ENCODE measurements at regions not wholly inside any gene's neighbourhood (a gene's known extent, or its start where the extent isn't known, plus 50 kb on each side); places are given as distances from the start of the nearest gene placed in this dataset.
"Not testable (repeated sequence)": the region's sequence is repeated elsewhere in the genome, so short reads cannot be mapped to it uniquely, and the experiment has no call there.

GRCh38 chr7:57651006-57651405, 201.0 kb downstream of the ZNF716 start:
- intact Hi-C loops (cut with DNase I; ENCODE audit: low total_unique reads), result no loop called here
- no peak for DNase-seq (ENCODE audit: low spot score in 2 of 2)
- Histone ChIP-seq H3K27me3 (no peaks in the 10 kb centered on the region), H3K27ac (no peak overlapping the region), H3K9me3 (peaks cover 25 to 63% of the 10 kb centered on the region in 2 donors), H3K4me1 (no peaks in the 10 kb centered on the region), H3K36me3 (no peaks in the 10 kb centered on the region), H3K4me3 (no peak overlapping the region)
- TF ChIP-seq POLR2A (IDR thresholded peaks at IDR 0.05) (no peak), POLR2AphosphoS5 (IDR thresholded peaks at IDR 0.05) (no peak), CTCF (IDR thresholded peaks at IDR 0.05) (no peak)

- DNase-seq (ENCODE audit: low spot score in 2 of 2); intact Hi-C loops (cut with DNase I; ENCODE audit: low total_unique reads); H3K4me3 ChIP-seq; H3K4me1 ChIP-seq; H3K27me3 ChIP-seq; H3K27ac ChIP-seq; H3K36me3 ChIP-seq: not testable (repeated sequence)
- H3K9me3 ChIP-seq, result peaks cover 25 to 60% of the 10 kb centered on the region in 2 donors
Measured at GRCh38 chr7:57651611-57652010, 201.6 kb downstream of the ZNF716 start.

GRCh38 chr7:57653262-57653830, 203.4 kb downstream of the ZNF716 start:
- Histone ChIP-seq H3K4me3 (no peak overlapping the region), H3K4me1 (no peaks in the 10 kb centered on the region), H3K27ac (no peak overlapping the region), H3K9me3 (peaks cover 25 to 47% of the 10 kb centered on the region in 2 donors), H3K36me3 (no peaks in the 10 kb centered on the region), H3K27me3 (no peaks in the 10 kb centered on the region)
- DNase-seq (ENCODE audit: low spot score in 2 of 2), result no peak
- TF ChIP-seq POLR2AphosphoS5 (IDR thresholded peaks at IDR 0.05) (no peak), POLR2A (IDR thresholded peaks at IDR 0.05) (no peak), CTCF (IDR thresholded peaks at IDR 0.05) (no peak)
- intact Hi-C loops (cut with DNase I; ENCODE audit: low total_unique reads), result no loop called here

GRCh38 chr7:57655156-57655871, 205.3 kb downstream of the ZNF716 start:
- DNase-seq (ENCODE audit: low spot score in 2 of 2); intact Hi-C loops (cut with DNase I; ENCODE audit: low total_unique reads): not testable (repeated sequence)
- H3K9me3 ChIP-seq, result peaks cover 31 to 42% of the 10 kb centered on the region in 2 donors

GRCh38 chr7:57659226-57659625, 209.2 kb downstream of the ZNF716 start:
- H3K27me3 ChIP-seq; H3K36me3 ChIP-seq; DNase-seq (ENCODE audit: low spot score in 2 of 2); intact Hi-C loops (cut with DNase I; ENCODE audit: low total_unique reads); H3K4me1 ChIP-seq; H3K4me3 ChIP-seq; H3K27ac ChIP-seq: not testable (repeated sequence)
- H3K9me3 ChIP-seq, result peaks cover 6 to 14% of the 10 kb centered on the region in 2 donors

More at GRCh38 chr7:57655156-57655871, 205.3 kb downstream of the ZNF716 start:
- not testable (repeated sequence) for H3K27me3 ChIP-seq, H3K4me3 ChIP-seq, H3K27ac ChIP-seq, H3K36me3 ChIP-seq, H3K4me1 ChIP-seq

- H3K4me1 ChIP-seq; intact Hi-C loops (cut with DNase I; ENCODE audit: low total_unique reads); H3K27ac ChIP-seq; H3K36me3 ChIP-seq; DNase-seq (ENCODE audit: low spot score in 2 of 2); H3K4me3 ChIP-seq; H3K27me3 ChIP-seq; H3K9me3 ChIP-seq: not testable (repeated sequence)
Measured at GRCh38 chr7:57676928-57677327, 227.0 kb downstream of the ZNF716 start.

- intact Hi-C loops (cut with DNase I; ENCODE audit: low total_unique reads), result no loop called here
- Histone ChIP-seq H3K4me1 (no peaks in the 10 kb centered on the region), H3K36me3 (no peaks in the 10 kb centered on the region), H3K4me3 (no peak overlapping the region), H3K9me3 (no peaks in the 10 kb centered on the region), H3K27ac (no peak overlapping the region), H3K27me3 (no peaks in the 10 kb centered on the region)
- DNase-seq (ENCODE audit: low spot score in 2 of 2), result no peak
- TF ChIP-seq CTCF (IDR thresholded peaks at IDR 0.05), result no peak
- TF ChIP-seq POLR2AphosphoS5 (IDR thresholded peaks at IDR 0.05), result no peak
- TF ChIP-seq POLR2A (IDR thresholded peaks at IDR 0.05), result no peak
Measured at GRCh38 chr7:57685418-57685817, 235.4 kb downstream of the ZNF716 start.
